BLaER1 (cell line): ENCODE measurements at regions not wholly inside any gene's neighbourhood (a gene's known extent, or its start where the extent isn't known, plus 50 kb on each side); places are given as distances from the start of the nearest gene placed in this dataset.

Experiments used
- H3K27ac ChIP-seq: shearing (Covaris generic); formaldehyde crosslinking; 2 replicates; pipeline ENCODE4 v1.8.1; 2022
- H3K27me3 ChIP-seq: shearing (Covaris generic); formaldehyde crosslinking; 2 replicates; pipeline ENCODE4 v1.8.1; 2022
- H3K36me3 ChIP-seq: shearing (Covaris generic); formaldehyde crosslinking; 2 replicates; pipeline ENCODE4 v1.8.1; 2022
- H3K4me1 ChIP-seq: shearing (Covaris generic); formaldehyde crosslinking; 2 replicates; pipeline ENCODE4 v1.8.1; 2022
- H3K4me2 ChIP-seq: shearing (Covaris generic); formaldehyde crosslinking; 2 replicates; pipeline ENCODE4 v1.8.1; 2022
- H3K4me3 ChIP-seq: shearing (Covaris generic); formaldehyde crosslinking; 2 replicates; pipeline ENCODE4 v1.8.1; 2022
- H3K9ac ChIP-seq: shearing (Covaris generic); formaldehyde crosslinking; 2 replicates; pipeline ENCODE4 v1.8.1; 2022
- H3K9me3 ChIP-seq: shearing (Covaris generic); formaldehyde crosslinking; 2 replicates; pipeline ENCODE4 v1.8.1; 2022
- H4K20me1 ChIP-seq: shearing (Covaris generic); formaldehyde crosslinking; 2 replicates; pipeline ENCODE4 v1.8.1; 2022
- Cebpa-rat ChIP-seq: shearing (Covaris generic); IDR thresholded peaks from 2 replicates; pipeline ENCODE4 v1.8.1; 2022

- H3K36me3 ChIP-seq, result no peaks in the 10 kb centered on the region
- H3K9me3 ChIP-seq, result no peaks in the 10 kb centered on the region
- TF ChIP-seq Cebpa-rat, result no peak
- H3K9ac ChIP-seq, result no peak overlapping the region
- H3K27me3 ChIP-seq, result no peaks in the 10 kb centered on the region
- H3K27ac ChIP-seq, result no peak overlapping the region
- no peaks in the 10 kb centered on the region for H3K4me1 ChIP-seq
- H3K4me2 ChIP-seq, result no peak overlapping the region
- H3K4me3 ChIP-seq, result no peak overlapping the region
- H4K20me1 ChIP-seq, result no peaks in the 10 kb centered on the region
These were observed 183.5 kb downstream of the PCDH7 start for GRCh38 chr4:30903502-30904214.

DNA sequence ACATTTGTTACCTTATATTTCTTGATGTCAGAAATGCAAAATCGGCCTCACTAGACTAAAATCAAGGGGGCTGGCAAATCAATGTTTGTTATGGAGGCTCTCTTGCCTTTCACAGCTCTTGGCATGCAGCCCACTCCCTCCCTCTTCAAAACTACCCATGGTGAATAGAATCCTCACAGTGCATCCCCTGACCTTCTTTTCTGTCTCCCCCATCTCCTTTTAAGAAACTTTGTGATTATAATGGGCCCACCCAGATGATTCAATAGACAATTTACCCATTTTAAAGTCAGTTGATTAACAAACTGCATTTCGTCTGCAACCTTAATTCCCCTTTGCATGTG lies 184.0 kb downstream of the PCDH7 start:
- Histone ChIP-seq H3K27ac (no peak overlapping the region), H3K4me3 (no peak overlapping the region)

DNA sequence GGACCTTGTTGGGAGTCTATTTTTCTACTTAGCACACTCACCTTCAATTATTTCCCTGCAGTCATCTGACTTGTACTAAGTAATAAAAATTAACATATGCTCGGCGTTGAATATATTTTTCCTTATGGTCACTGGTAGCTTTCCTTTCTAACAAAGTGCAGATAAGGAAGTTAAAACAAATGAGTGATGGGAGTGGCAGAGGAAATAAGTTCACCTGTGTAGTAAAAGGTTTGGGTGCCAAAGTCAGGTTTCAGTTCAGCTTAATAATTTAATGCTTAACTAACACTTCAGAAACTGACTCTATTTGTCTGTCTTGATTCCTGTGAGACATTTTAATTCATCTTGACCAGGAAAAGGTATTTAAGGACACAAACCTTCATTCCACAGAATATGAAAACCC lies 184.4 kb downstream of the PCDH7 start:
- Histone ChIP-seq H3K9me3 (no peaks in the 10 kb centered on the region), H3K4me1 (no peaks in the 10 kb centered on the region), H3K27ac (no peak overlapping the region), H3K36me3 (no peaks in the 10 kb centered on the region), H3K9ac (no peak overlapping the region), H4K20me1 (no peaks in the 10 kb centered on the region), H3K4me2 (no peak overlapping the region), H3K27me3 (no peaks in the 10 kb centered on the region), H3K4me3 (no peak overlapping the region)
- no peak for TF ChIP-seq Cebpa-rat

More for the DNA sequence above, 184.0 kb downstream of the PCDH7 start:
- Histone ChIP-seq H3K9me3 (no peaks in the 10 kb centered on the region), H4K20me1 (no peaks in the 10 kb centered on the region), H3K36me3 (no peaks in the 10 kb centered on the region), H3K4me2 (no peak overlapping the region), H3K4me1 (no peaks in the 10 kb centered on the region), H3K9ac (no peak overlapping the region), H3K27me3 (no peaks in the 10 kb centered on the region)
- no peak for TF ChIP-seq Cebpa-rat

DNA sequence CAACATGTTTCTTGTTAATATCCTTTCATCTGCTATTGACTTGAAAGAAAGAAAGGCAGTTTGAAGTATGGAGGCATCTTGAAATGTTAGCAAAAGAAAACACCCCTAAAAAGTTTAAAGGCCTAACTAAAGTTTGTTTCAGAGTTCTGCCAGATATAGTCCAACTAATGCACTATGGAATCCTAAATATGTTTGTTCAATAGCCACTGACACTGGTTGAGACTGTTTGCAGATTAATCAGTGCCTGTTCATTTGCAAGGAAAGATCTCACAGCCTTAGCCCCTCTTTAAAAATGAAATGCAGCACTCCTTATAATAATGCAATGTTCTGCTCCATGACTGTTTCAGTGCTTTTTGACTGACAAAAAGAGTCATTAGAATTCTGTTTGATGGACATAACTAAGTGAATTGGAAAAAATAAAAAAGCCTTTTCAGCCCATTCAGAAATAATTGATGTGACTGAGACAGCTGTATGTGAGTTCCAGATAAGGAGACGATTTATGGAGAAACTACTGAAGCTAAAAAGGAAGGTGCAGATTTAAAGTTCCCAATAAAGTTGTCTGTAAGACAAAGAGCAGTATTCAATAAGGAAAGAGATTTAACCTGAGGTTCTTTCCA lies 192.0 kb downstream of the PCDH7 start:
- H3K27me3 ChIP-seq, result no peaks in the 10 kb centered on the region
- H3K4me2 ChIP-seq, result no peak overlapping the region
- no peaks in the 10 kb centered on the region for H3K4me1 ChIP-seq
- no peak overlapping the region for H3K27ac ChIP-seq
- no peak overlapping the region for H3K9ac ChIP-seq
- no peaks in the 10 kb centered on the region for H3K9me3 ChIP-seq
- H4K20me1 ChIP-seq, result no peaks in the 10 kb centered on the region
- H3K36me3 ChIP-seq, result no peaks in the 10 kb centered on the region
- H3K4me3 ChIP-seq, result no peak overlapping the region
- TF ChIP-seq Cebpa-rat, result no peak

DNA sequence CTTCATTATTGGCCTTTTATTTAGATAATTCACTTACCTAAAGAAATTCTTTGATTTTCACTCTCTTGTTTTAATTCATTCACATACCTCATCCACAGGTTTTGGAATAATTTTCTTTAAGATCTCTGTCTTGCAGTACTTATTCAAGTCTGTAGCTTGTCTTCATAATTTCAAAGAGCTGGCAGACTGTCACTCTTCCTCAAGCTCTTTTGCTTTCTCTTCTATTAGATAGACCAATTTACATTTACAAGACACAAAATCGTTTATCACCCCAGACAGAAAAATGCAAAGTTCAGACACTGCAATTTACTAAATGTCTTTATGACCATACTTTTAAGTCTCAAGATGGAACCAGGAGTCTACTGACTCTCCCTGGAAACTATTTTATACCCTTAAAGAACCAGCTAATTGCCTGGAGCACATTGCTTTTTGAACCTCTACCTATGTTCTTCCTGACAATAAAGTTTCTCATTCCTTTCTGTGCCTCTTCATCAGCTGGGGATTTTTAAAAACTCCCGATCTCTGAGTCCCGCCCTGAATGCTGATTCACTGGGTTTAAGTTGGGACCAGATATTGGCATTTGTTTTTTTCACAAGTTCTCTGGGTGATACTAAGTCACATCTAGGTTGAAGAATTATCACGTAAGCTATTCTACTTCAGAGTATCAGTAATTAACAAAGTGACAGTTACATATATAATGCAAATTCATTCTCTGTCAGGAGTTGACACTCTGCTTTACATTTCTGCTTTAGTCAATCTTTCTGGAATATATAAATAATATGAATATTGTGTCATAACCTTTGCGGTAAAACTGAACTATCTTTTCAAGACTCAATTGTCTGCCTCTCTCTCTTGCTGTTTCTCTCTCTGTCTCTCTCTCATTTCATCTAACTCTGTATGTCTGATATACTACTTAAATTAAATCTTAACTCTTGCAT lies 196.4 kb downstream of the PCDH7 start:
- no peaks in the 10 kb centered on the region for H3K27me3 ChIP-seq
- H3K9ac ChIP-seq, result no peak overlapping the region
- H4K20me1 ChIP-seq, result no peaks in the 10 kb centered on the region
- H3K36me3 ChIP-seq, result no peaks in the 10 kb centered on the region
- H3K9me3 ChIP-seq, result no peaks in the 10 kb centered on the region
- no peak overlapping the region for H3K4me3 ChIP-seq
- no peaks in the 10 kb centered on the region for H3K4me1 ChIP-seq
- TF ChIP-seq Cebpa-rat, result no peak
- no peak overlapping the region for H3K27ac ChIP-seq
- no peak overlapping the region for H3K4me2 ChIP-seq

DNA sequence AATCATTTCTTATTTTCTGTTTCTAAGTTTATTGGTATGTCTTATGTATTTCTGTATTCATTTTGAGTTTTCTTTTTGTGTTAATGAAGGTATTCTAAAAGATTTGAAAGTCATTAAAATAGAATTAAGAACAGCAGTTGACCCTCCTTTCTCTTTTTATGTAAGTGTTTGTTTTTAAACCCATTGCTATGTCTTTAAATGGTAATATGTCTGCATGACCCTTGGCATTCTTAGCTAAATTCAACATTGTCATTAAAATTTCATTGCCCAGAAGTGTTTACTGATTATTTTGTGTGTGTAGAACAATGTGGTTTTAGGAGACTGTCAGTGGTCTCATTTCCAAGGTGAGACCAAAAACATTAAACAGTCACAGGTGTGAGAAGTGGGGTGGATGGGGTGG lies 197.8 kb downstream of the PCDH7 start:
- H3K9ac ChIP-seq, result no peak overlapping the region
- no peak overlapping the region for H3K27ac ChIP-seq

DNA sequence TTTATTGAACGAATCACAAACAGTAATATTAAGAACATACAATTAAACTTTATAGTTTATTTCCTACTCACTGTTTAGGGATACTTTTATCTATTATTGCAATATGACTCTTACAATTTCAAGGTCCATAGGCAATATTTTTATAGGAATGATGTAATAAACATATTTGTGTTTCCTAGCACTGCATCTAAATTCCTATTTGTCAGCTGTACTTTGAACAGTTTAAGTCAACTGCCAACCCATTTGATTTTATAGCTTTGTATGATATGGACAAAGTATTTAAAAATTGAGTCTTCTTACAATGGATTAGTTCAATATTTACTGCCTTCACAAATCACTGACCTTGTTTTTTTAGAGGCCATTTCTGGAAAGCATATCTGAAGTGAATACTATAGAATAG lies 199.3 kb downstream of the PCDH7 start:
- TF ChIP-seq Cebpa-rat, result no peak
- no peak overlapping the region for H3K4me2 ChIP-seq

More for the DNA sequence above, 197.8 kb downstream of the PCDH7 start:
- Histone ChIP-seq H4K20me1 (no peaks in the 10 kb centered on the region), H3K27me3 (no peaks in the 10 kb centered on the region), H3K4me3 (no peak overlapping the region), H3K36me3 (no peaks in the 10 kb centered on the region), H3K9me3 (no peaks in the 10 kb centered on the region), H3K4me2 (no peak overlapping the region), H3K4me1 (no peaks in the 10 kb centered on the region)
- no peak for TF ChIP-seq Cebpa-rat

DNA sequence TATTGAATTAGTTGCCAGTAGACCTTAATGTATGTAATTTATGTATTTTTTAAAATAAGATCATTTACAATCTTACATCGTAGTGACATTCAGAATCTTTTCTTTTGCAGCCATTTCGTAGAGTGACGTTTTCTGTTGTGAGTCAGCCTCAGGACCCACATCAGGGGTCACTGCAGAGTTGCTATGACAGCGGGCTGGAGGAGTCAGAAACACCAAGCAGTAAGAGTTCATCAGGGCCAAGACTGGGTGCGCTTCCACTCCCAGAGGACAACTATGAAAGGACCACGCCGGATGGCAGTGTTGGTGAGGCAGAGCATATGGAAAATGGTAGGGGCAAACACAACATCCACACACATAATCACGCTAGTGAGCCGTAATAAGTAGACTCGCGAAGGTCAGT lies 199.9 kb downstream of the PCDH7 start:
- no peak overlapping the region for H3K27ac ChIP-seq
- H4K20me1 ChIP-seq, result no peaks in the 10 kb centered on the region
- no peaks in the 10 kb centered on the region for H3K9me3 ChIP-seq
- no peak for TF ChIP-seq Cebpa-rat
- H3K4me2 ChIP-seq, result no peak overlapping the region
- no peak overlapping the region for H3K4me3 ChIP-seq
- no peaks in the 10 kb centered on the region for H3K4me1 ChIP-seq
- no peaks in the 10 kb centered on the region for H3K27me3 ChIP-seq
- H3K9ac ChIP-seq, result no peak overlapping the region
- H3K36me3 ChIP-seq, result no peaks in the 10 kb centered on the region

More for the DNA sequence above, 199.3 kb downstream of the PCDH7 start:
- Histone ChIP-seq H3K36me3 (no peaks in the 10 kb centered on the region), H3K27me3 (no peaks in the 10 kb centered on the region), H3K27ac (no peak overlapping the region), H3K4me1 (no peaks in the 10 kb centered on the region), H3K9ac (no peak overlapping the region), H4K20me1 (no peaks in the 10 kb centered on the region), H3K9me3 (no peaks in the 10 kb centered on the region), H3K4me3 (no peak overlapping the region)

DNA sequence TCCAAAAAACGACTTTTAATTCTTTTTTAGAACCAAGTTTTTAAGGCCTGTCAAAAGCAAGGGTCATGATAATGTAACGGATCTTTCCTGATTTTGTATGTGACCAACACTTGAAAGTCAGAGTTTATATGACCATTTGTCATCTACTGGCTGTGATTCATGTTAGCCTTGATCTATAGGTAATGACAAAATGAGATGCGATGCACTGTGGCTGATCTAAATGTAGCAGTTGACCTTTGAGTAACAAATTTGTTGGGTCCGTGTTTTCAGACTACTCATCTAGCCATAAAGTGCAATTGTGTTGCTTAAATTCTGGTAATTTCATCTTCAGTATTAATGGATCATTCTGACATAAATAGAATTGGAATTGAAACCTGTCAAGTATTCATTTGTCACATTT lies 202.5 kb downstream of the PCDH7 start:
- no peaks in the 10 kb centered on the region for H3K9me3 ChIP-seq
- no peaks in the 10 kb centered on the region for H3K27me3 ChIP-seq
- no peak for TF ChIP-seq Cebpa-rat
- no peak overlapping the region for H3K27ac ChIP-seq
- H3K9ac ChIP-seq, result no peak overlapping the region
- no peaks in the 10 kb centered on the region for H3K36me3 ChIP-seq
- H3K4me1 ChIP-seq, result no peaks in the 10 kb centered on the region
- H3K4me3 ChIP-seq, result no peak overlapping the region
- H4K20me1 ChIP-seq, result no peaks in the 10 kb centered on the region
- no peak overlapping the region for H3K4me2 ChIP-seq

DNA sequence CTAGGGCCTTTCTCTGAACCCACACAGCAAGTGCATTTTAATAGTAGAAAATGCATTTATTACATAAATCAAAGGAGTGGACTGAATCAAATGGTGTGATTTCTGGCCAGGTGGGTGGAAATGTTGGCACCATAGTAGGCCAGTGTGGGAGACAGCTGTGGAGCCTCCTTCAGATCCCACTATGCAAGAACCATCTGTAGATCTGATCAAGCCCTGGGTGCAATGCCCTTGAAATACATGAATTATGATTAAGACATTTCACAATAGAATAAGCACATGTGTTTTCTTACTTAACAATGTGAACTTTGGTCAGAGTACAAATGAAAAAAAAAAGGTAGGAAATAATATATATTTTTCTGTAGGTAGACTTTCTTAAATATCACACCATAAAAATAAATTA lies 204.3 kb downstream of the PCDH7 start:
- no peak for TF ChIP-seq Cebpa-rat
- no peak overlapping the region for H3K27ac ChIP-seq
- no peak overlapping the region for H3K9ac ChIP-seq
- H3K27me3 ChIP-seq, result no peaks in the 10 kb centered on the region
- H3K4me1 ChIP-seq, result no peaks in the 10 kb centered on the region
- no peaks in the 10 kb centered on the region for H3K36me3 ChIP-seq
- H3K9me3 ChIP-seq, result no peaks in the 10 kb centered on the region
- no peak overlapping the region for H3K4me3 ChIP-seq
- no peaks in the 10 kb centered on the region for H4K20me1 ChIP-seq
- H3K4me2 ChIP-seq, result no peak overlapping the region
